NCI-H2171 treated with DMSO at 0.1 percent for 48 hours (cell line): ENCODE measurements at regions not wholly inside any gene's neighbourhood (a gene's known extent, or its start where the extent isn't known, plus 50 kb on each side); places are given as distances from the start of the nearest gene placed in this dataset.
A peak's percentile ranks its signal among the peaks of the same experiment; 100 is the strongest.
"Not testable (repeated sequence)": the region's sequence is repeated elsewhere in the genome, so short reads cannot be mapped to it uniquely, and the experiment has no call there.

Experiments used
- DNase-seq: peaks from one replicate; lab custom pipeline; 2025; lab: John Stamatoyannopoulos, UW

DNA sequence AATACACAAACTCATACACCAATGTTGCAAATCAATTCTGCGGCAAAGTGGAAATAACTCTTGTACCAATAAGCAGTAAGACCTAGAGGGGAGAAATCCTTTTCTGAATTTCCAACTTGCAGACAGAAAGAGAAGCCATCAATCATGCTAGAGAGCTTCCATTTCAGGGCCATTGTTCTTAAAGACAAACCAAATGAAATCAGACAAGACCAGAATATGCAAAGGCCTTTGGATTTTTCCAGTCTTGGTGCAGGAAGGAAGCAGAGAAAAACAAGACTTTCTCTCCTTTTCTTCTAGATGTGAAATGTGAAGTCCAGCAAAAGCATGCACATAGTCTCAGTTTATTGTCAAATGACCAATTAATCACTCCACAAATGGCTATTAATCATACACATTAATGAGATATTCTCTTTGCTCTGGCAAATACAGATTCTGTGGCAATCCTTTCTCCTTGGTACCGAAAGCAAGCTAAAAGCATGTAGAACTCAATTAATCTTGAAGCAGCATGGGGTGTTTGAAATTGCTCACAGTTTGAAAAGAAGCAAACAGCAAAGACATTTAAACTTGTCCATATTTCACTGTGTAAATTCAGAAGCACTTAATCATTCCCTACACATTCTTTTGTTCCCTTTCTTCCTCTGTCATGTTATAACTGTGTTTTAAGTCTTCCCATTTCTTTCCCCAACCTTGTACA lies 466.1 kb downstream of the GPAT3 start:
- DNase-seq: no peak

DNA sequence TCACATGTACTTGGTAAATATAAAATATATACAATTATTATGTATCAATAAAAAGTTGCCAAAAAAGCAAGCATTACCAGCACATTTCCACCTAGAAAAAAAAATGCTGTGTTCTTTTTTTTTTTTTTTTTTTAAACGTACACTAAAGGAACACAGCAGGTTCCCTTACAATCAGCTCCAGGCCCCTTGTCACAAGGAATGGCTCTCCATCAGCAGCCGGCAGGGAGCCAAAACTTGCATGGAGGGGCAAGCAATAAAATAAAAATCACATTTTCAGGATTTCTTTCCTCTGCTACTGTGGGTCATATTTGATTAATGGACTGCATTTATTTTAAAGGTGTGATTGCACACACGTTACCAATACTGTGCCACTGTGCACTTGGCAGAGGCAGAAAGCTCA lies 460.3 kb downstream of the GPAT3 start:
- no peak for DNase-seq

DNA sequence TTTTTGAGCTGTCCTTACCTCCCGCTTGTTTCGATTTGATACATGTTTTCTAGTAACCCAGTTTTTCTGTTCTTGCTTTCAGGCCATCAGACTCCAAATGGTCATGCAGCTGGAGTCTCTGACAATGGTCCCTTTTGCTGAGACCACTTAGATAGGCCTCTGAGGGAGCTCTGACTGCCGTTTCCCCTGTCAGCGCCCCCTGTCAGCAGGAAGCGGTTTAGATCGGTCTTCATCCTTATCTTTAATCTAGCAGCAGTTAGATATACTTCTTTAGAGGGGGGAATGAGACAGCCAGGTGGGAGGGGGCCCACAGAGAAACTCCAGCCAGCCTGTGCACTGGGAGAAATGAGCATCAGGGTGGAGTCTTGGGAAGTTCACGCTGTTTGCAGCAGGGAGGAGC lies 457.9 kb downstream of the GPAT3 start:
- no peak for DNase-seq

DNA sequence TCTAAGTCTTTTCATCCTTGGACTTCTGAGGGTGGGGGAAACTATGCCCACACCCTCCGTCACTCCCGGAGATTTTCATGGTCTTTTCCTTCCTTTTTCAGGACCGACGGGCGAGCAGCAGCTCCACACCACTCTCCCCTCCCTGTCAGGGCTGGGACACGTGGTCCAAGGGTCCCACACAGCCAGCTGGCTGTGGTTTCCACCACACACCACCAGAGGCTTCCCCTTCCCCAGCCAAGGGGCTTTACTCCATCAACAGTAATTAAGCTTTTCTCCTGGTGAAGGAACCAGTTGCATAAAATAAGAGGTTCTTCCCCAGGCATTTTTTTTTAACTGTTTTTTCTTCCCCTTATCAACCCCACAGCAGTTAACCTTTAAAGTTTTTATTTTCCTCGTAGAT lies 453.9 kb downstream of the GPAT3 start:
- no peak for DNase-seq

DNA sequence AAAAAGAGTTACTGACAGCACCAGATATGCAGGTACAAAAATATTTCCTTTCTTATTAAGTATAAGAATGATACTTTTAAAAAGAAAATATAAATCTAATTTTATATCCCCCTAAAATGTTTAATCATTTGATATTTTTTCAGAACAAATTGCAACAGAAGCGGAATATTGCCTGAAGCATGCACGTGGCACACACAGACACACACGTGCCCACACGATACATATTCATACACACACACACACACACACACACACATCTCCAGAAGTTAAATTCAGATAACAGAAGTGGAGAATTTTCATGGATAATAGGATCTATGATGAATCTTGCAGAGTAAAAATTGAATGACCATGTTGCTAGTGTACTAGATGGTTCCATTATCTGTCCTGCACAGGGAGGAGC lies 445.2 kb downstream of the GPAT3 start:
- no peak for DNase-seq

DNA sequence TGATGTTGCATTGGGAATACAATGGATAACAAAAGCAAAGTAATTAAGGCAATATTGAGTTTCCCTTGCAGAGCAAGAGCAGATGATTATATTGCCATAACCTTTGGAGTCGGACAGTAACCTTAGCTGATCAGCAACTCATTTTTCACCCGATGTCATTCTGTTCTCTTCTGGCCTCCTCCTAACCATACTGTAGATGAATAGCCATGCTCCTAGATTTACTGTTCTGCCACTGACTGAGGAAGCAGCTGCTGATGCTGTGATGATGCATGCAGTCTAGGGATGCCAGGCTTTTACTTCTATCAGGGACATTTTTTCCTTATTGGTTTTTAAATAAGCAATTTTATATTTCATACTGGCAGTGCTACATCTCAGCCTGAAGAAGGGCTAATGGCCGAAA lies 443.9 kb downstream of the GPAT3 start:
- DNase-seq: no peak

DNA sequence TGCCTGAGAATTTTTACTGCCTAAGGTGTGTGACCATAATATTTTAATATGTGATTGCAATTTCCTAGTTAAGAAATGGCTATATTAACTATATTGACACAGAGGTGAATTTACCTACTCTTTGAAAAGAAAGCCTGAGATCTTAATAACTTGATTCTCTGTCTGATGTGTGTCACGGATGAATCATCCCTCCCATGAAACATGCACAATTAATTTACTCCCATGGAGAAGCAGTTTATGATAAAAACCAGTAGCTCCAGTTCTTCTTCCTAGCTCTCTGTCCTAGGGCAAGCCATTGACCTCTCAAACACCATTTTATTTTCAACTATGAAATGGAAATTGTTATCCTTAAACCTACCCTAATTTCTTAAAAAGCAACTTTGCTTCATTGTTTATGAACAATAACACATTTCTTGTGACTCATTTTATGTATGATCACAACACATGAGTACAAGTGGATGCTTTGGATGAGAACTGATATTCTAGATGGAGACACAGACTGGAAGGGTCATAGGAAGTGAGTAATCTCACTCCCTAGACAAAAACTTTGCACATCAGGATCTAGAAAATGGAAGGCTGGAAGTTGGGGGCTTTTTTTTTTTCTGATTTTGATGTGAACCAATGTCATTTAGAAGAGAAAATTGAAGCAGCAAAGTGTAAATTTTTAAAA lies 438.3 kb downstream of the GPAT3 start:
- no peak for DNase-seq

DNA sequence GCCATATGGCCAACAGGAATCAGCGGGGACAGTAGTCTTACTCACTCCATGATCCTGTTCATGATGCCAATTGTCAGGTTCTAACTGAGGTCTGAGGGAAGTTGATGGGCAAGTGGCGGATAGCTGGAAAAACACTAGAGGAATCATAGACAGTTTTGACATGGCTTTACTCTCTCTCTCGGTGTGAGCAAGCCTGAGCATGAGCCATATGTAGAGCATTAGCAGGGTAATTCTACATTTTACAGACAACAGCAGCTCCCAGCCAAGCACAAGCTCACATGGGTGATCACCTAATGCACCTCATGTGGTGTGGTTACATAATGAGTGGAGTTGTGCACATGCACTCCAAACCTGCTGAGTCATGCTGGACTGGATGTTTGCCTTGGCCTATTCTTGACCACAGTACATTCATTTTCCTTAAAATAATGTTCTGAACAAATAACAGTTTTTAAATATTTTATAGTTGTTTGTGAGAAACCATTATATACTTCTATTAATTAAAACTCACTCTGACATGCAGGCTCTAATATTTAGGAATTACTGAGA lies 429.2 kb downstream of the GPAT3 start:
- DNase-seq: peak; percentile 4

DNA sequence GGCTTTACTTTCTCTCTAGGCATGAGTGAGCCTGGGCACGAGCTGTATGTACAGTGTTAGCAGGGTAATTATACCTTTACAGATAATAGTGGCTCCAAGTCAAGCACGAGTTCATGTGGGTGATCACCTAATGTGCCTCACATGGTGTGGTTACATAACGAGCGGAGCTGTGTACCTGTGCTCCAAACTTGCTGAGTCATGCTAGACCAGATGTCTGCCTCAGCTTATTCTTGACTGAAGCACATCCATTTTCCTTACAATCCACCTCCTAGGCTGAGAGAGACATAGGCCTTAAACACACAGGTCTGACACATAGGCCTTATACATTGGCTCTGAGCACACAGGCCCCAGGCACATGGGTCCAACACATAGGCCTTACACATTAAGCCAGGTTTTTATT lies 426.6 kb downstream of the GPAT3 start:
- no peak for DNase-seq

DNA sequence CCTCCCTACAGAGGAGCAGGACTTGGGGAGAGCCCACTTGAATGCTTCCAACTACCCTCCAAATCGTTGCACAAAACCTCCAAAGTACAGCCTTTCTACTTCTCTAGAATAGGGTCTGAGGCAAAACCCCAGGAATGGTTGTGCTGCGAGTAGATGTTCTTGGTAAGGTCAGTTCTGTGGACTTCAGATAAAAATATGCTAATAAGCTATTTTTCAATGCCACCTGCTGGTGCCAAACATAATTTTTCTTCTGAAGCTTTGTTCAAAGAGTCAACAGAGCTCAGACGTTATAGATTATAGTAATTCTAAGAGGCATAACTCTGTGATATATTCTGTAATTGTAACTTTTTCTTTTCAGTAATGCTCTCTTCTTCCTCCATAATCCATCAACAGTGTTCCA lies 425.7 kb downstream of the GPAT3 start:
- DNase-seq: no peak

DNA sequence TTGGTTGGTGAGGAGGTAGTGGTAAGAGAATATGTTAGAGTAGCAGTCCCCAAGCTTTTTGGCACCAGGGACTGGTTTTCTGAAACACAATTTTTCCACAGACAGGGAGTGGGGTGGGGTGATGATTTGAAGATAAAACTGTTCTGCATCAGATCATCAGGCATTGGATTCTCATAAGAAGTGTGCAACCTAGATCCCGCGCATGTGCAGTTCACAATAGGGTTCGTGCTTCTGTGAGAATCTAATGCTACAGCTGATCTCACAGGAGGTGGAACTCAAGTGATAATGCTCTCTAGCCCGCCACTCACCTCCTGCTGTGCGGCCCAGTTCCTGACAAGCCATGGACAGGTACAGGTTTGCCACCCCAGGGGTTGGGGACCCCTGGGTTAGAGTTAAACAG lies 423.3 kb downstream of the GPAT3 start:
- DNase-seq: no peak

DNA sequence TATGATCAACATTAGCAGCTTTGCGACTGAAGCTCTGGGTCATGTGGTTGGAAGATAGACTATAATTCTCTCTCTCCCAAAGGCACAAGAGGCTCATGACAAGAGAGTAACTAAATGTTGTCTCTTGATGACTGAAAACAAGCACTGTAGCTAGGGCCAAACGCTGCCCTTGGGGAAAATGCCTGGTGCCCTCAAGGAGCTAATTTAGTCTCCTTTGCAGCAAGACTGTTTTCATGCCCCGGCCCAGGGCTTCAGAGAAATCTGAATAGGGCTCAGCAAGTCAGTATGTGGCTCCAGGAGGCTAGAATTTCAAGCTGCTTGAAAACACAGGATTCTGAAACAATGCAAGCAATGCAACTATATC lies 411.9 kb downstream of the GPAT3 start:
- DNase-seq: no peak

DNA sequence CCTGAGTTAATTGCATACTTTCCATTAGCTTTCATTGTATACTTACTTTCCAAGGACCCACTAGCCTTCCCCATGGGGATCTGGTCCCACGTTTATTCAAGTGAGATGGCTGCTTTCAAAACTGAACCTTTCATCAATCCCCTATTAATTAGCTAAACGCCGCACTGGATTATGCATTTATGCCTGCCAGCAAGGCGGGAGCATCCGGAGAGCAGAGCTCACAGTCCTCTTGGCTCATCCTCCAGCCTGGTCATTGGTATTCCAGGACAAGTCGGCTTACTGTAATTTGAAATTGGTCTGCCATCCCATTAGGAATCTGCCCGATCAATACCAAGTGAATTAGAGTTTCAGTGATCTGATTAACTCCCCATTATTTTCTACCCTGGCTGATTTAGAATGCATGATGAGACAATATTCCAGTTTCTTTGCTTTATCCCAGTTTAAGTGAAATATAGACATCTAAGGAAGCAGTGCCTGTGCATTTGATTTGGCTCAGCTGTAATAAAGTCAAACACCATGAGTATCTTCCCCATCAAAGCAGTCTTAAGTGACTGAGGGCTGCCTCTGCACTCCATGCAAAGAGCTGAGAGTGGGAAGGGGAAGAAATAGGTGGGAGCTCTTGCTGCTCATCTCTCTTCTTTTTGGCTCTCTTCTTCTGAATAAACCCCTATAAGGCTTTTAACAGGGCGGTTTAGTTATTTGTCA lies 411.4 kb downstream of the GPAT3 start:
- DNase-seq: no peak

DNA sequence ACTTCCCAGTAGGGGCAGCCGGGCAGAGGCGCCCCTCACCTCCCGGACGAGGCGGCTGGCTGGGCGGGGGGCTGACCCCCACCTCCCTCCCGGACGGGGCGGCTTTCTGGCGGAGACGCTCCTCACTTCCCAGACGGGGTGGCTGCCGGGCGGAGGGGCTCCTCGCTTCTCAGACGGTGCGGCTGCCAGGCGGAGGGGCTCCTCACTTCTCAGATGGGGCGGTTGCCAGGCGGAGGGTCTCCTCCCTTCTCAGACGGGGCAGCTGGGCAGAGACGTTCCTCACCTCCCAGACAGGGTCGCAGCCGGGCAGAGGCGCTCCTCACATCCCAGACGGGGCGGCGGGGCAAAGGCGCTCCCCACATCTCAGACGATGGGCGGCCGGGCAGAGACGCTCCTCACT lies 407.8 kb downstream of the GPAT3 start:
- not testable (repeated sequence) for DNase-seq

DNA sequence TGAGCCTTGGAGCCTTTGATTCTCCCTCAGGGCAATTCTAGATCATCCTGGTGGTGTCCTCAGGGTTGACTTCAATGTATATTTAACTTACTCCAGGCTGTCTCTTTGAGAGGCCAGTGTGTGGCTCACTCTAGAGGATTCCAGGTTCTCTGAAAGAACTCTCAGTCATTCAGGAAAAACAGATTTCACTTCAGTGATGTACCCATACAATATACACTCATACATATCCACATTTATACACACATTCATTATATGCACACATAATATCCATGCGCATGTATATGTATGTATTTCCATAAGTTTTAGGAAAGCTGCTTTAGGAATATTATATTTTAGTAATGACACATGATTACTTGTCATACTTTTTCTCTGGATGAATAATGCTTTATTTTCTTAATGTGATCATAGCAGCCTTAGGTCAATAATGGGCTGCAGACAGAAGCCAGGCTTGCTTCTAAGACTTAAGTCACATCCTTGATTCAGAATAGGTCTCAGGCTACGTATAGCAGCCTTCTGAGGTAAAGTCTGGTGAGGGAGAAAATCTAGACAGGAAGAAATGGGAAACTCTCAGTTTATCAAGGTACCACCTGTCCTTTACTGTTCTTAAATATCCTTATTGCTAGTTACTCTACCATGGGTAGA lies 397.0 kb downstream of the GPAT3 start:
- DNase-seq: no peak

DNA sequence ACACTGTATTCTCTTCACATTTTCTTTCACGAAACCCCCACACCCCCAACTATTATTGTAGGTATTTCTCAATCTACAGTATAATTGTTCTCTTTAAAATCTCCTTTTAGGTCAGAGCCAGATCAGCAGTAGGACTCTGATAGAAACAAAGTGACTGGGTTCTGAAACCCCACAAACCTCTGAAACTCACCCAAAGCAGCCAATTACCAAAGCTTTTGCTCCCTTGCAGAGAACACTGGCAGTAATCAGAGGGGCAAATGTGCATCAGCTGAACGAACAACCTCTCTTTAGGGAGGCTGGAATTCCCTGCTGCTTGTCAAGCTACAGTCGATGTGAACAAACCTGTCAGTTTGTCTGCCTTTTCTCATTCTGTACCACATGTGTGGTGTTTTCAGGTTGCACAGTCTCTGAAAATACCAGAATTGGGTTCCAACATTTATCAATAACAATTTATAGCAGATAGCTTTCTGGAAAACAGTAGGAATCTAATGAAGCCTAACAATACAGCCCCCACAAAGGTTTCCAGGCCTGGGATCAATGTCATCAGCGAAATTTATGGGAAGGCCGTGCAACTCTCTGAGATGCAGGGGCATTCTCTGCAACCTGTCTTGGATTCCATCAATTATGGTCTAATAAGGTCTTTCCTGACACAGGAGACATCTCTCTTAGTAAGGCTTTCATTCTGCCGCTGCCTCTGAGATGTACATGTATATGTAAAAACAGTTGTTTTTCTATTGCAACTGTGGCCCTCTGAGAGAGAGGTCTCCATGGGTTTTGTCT lies 395.9 kb downstream of the GPAT3 start:
- DNase-seq: no peak

DNA sequence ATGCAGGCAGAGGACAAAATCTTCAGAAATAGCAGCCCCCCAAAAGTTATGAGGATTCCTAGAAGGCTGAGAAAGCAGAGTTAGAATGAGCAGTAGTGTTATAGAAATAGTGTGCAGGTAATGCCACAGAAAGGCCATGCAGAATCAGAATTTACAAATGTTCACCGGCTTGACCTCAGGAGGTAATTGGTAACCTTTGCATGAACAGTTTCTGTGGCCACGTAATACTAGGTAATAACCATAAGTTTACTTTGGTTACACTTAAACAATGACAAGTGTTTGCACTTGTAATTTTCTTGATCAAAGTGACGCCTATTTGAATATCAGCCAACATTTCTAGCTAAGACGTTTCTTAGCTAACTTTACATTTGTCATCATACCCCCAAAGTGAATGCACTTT lies 393.6 kb downstream of the GPAT3 start:
- DNase-seq: no peak

DNA sequence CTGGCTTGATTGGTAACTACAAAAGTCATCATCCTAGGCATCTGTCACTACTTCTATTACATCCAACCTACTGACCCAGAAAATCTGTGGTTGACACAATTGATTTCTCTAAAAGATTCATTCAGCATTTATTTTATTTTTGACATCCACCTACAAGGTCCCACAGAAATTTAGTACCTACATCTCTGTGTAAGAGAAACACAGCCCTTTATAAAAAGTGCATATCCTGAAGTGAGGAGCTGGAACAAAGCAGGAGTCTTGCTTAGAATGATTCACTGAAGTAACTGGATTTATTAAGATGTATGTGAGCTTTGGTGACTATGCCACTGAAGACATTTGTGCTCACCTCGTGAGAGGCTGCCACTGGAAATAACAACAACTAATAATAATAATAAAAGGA lies 391.0 kb downstream of the GPAT3 start:
- no peak for DNase-seq

DNA sequence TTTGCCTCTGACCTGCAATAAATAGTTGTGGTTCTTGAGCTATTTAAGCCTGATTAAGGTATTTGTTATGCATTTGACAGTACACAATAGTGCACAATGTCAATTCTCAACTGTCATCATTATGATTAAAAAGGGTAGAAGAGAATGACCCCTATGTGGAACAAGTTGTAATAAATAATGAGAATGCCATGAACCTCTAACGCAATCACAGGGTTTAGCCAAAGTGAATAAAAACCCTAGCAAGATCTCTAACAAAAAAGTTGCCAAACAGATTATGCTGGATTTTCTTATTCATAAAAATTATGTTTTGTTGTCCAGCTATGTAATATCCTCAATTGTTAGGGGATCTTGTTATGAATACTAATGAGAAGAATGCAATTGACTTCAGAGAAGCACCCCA lies 387.4 kb downstream of the GPAT3 start:
- no peak for DNase-seq

DNA sequence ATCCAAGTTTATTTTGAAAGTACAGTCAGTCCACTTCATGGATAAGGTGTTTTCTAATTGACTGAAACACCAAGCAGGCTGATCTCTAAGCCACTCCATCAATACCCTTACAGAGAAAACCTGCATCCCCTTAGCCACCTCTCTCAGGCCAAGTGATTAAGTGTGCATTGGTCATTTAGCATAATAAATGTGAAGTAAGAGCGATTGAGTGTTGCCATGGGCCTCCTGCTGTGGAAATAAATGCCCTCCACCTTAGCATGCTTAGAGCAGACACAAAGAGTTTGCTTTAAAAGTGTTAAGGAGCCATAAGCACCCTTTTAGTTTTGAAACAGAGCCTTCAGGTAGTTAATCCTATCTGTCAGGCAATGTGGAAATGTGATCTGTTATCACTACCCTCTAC lies 386.5 kb downstream of the GPAT3 start:
- no peak for DNase-seq

DNA sequence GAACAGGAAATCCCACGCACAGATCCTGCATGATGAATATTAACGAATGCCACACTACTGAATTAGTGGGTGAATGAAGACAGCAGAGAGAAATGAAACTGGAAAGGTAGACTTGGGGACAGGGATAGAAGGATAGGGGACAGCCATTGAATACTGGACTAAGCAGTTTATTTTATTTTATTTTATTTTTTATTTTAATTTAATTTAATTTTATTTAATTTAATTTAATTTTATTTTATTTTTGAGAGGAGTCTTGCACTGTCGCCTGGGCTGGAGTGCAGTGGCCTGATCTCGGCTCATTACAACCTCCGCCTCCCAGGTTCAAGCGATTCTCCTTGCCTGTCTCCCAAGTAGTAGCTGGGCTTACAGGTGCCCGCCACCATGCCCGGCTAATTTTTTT lies 385.2 kb downstream of the GPAT3 start:
- no peak for DNase-seq

DNA sequence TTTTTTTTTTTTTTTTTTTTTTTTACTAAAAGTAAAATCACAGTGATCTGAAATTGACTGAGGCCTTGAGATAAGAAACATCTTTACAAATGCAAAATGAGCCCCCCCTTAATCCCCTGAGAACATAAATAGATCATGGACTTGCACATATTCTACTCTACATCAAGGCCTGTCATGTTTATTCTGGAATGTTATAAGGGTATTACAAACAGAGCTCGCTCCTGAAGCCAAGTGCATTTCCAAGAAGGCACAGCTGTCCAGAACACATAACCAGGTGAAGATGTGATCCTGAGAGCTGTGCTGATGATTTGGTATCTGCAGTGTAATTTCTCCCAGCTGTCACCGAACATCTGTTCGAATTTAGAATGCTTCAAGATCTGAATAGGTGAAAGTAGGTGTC lies 384.5 kb downstream of the GPAT3 start:
- DNase-seq: peak; percentile 70
